IMR-90 (cell line): ENCODE measurements at regions not wholly inside any gene's neighbourhood (a gene's known extent, or its start where the extent isn't known, plus 50 kb on each side); places are given as distances from the start of the nearest gene placed in this dataset.

Source experiments
- ATAC-seq: fragments of 200-7000 bp; cut with Tn5 transposase; 2 replicates; pipeline ENCODE4 v1.9.1; 2020; ENCODE audit warnings: low read depth, mild to moderate bottlenecking, moderate library complexity
- BruUV-seq: library from RNA; stranded (reverse); fragments of 400-500 nt; replicated peaks from 2 replicates; lab custom pipeline; 2021; lab: Mats Ljungman, UMichigan
- CTCF ChIA-PET: fragments of 300-600 bp; formaldehyde crosslinking; extraction: SDS; loops from one replicate; lab custom pipeline; 2021; ENCODE audit warnings: antibody characterized with exemption; lab: Yijun Ruan, JAX
- POLR2A ChIA-PET: fragments of 300-600 bp; sonication (Branson Sonifier 250); formaldehyde crosslinking; loops from one replicate; lab custom pipeline; 2022; ENCODE audit warnings: antibody characterized with exemption; ENCODE audit not compliant: unreplicated experiment; lab: Charles Lee
- DNase-seq: peaks from one replicate; pipeline ENCODE4 v3.0.0; 2013
- H2AFZ ChIP-seq: replicated peaks from 2 replicates; pipeline ENCODE3; 2013; ENCODE audit warnings: low read length, mild to moderate bottlenecking; ENCODE audit not compliant: poor library complexity
- H2AK5ac ChIP-seq: 2 replicates; pipeline ENCODE4 v1.6.1; 2013; ENCODE audit warnings: low read depth, low read length, inconsistent platforms
- H2AK9ac ChIP-seq: replicated peaks from 2 replicates; pipeline ENCODE3; 2013; ENCODE audit warnings: mild to moderate bottlenecking, low read depth, low read length, moderate library complexity; ENCODE audit not compliant: poor library complexity
- H2BK120ac ChIP-seq: 2 replicates; pipeline ENCODE4 v1.6.1; 2013; ENCODE audit warnings: low read depth, low read length, inconsistent platforms
- H2BK15ac ChIP-seq: 3 replicates; pipeline ENCODE4 v1.6.1; 2013; ENCODE audit warnings: low read depth, low read length, inconsistent platforms
- H2BK20ac ChIP-seq: 2 replicates; pipeline ENCODE4 v1.6.1; 2013; ENCODE audit warnings: low read depth, mild to moderate bottlenecking, inconsistent platforms, low read length, moderate library complexity
- H2BK5ac ChIP-seq: 2 replicates; pipeline ENCODE4 v1.6.1; 2013; ENCODE audit warnings: mild to moderate bottlenecking, low read depth, low read length, inconsistent platforms; ENCODE audit not compliant: poor library complexity, severe bottlenecking
- H3K14ac ChIP-seq: replicated peaks from 2 replicates; pipeline ENCODE4 v1.6.1; 2013; ENCODE audit warnings: low read depth, low read length, inconsistent platforms
- H3K18ac ChIP-seq: 2 replicates; pipeline ENCODE4 v1.6.1; 2013; ENCODE audit warnings: low read depth, low read length, control low read depth
- H3K23ac ChIP-seq: 2 replicates; pipeline ENCODE4 v1.6.1; 2013; ENCODE audit warnings: low read depth, low read length, inconsistent platforms
- H3K27ac ChIP-seq: 2 replicates; pipeline ENCODE4 v1.5.1; 2013; ENCODE audit warnings: mild to moderate bottlenecking, control low read depth, low read length; ENCODE audit not compliant: insufficient read depth
- H3K27me3 ChIP-seq: 2 replicates; pipeline ENCODE4 v1.6.1; 2013; ENCODE audit warnings: low read length; ENCODE audit not compliant: control insufficient read depth, insufficient read depth
- H3K36me3 ChIP-seq: 2 replicates; pipeline ENCODE4 v1.6.1; 2013; ENCODE audit warnings: low read length, mixed read lengths; ENCODE audit not compliant: control insufficient read depth, insufficient read depth
- H3K4ac ChIP-seq: 2 replicates; pipeline ENCODE4 v1.6.1; 2013; ENCODE audit warnings: low read depth, low read length, inconsistent platforms
- H3K4me1 ChIP-seq: 2 replicates; pipeline ENCODE4 v1.6.1; 2013; ENCODE audit warnings: low read length, mixed read lengths; ENCODE audit not compliant: control insufficient read depth, insufficient read depth
- H3K4me2 ChIP-seq: 2 replicates; pipeline ENCODE4 v1.6.1; 2013; ENCODE audit warnings: low read depth, mild to moderate bottlenecking, control low read depth, low read length, moderate library complexity
- H3K4me3 ChIP-seq: 2 replicates; pipeline ENCODE4 v1.5.1; 2013; ENCODE audit warnings: low read depth, mild to moderate bottlenecking, control low read depth, low read length, moderate library complexity; ENCODE audit not compliant: insufficient read depth
- H3K56ac ChIP-seq: 2 replicates; pipeline ENCODE4 v1.6.1; 2013; ENCODE audit warnings: low read length, inconsistent platforms; ENCODE audit not compliant: insufficient read depth; ENCODE audit errors: extremely low read depth
- H3K79me1 ChIP-seq, 2 experiments: 2 replicates each; pipeline ENCODE4 v1.6.1; 2013; ENCODE audit warnings: low read length in 2 of 2, inconsistent platforms in 1 of 2, low read depth in 1 of 2
- H3K9ac ChIP-seq: 2 replicates; pipeline ENCODE4 v1.6.1; 2013; ENCODE audit warnings: low read depth, low read length, control low read depth
- H3K9me1 ChIP-seq: 2 replicates; pipeline ENCODE4 v1.6.1; 2013; ENCODE audit warnings: low read length, inconsistent platforms; ENCODE audit not compliant: insufficient read depth
- H3K9me3 ChIP-seq: 2 replicates; pipeline ENCODE4 v1.6.1; 2013; ENCODE audit warnings: low read length; ENCODE audit not compliant: control insufficient read depth, insufficient read depth
- H4K20me1 ChIP-seq: 2 replicates; pipeline ENCODE4 v1.6.1; 2013; ENCODE audit warnings: low read length, inconsistent platforms; ENCODE audit not compliant: insufficient read depth
- H4K5ac ChIP-seq: 2 replicates; pipeline ENCODE4 v1.6.1; 2013; ENCODE audit warnings: mild to moderate bottlenecking, low read depth, low read length, control low read depth
- H4K8ac ChIP-seq, 2 experiments: 2 replicates each; pipeline ENCODE4 v1.6.1; 2013; ENCODE audit warnings: low read depth in 2 of 2, low read length in 2 of 2, control low read depth in 1 of 2, inconsistent platforms in 1 of 2
- H4K91ac ChIP-seq: 2 replicates; pipeline ENCODE4 v1.6.1; 2013; ENCODE audit warnings: low read depth, low read length, inconsistent platforms; ENCODE audit not compliant: insufficient read depth
- BHLHE40 ChIP-seq: fragments of 150-350 bp; IDR thresholded peaks from 2 replicates; pipeline ENCODE4 v1.6.1; 2016; ENCODE audit warnings: mild to moderate bottlenecking, low read depth, low read length
- CEBPB ChIP-seq: IDR thresholded peaks from 2 replicates; pipeline ENCODE4 v1.6.1; 2012; ENCODE audit warnings: low read depth, low read length, improper control_type of control experiment
- CHD1 ChIP-seq: IDR thresholded peaks from 2 replicates; pipeline ENCODE4 v1.6.1; 2012; ENCODE audit warnings: low read depth, low read length, improper control_type of control experiment
- FOS ChIP-seq: fragments of 150-350 bp; IDR thresholded peaks from 2 replicates; pipeline ENCODE4 v1.6.1; 2016; ENCODE audit warnings: low read depth, low read length
- MAFK ChIP-seq: IDR thresholded peaks from 2 replicates; pipeline ENCODE4 v1.6.1; 2012; ENCODE audit warnings: low read depth, low read length, improper control_type of control experiment
- MAZ ChIP-seq: IDR thresholded peaks from 2 replicates; pipeline ENCODE4 v1.6.1; 2012; ENCODE audit warnings: low read depth, mild to moderate bottlenecking, low read length, improper control_type of control experiment, moderate library complexity, borderline replicate concordance
- MXI1 ChIP-seq: IDR thresholded peaks from 2 replicates; pipeline ENCODE4 v1.6.1; 2012; ENCODE audit warnings: low read depth, mild to moderate bottlenecking, low read length, moderate library complexity, borderline replicate concordance
- NFE2L2 ChIP-seq: fragments of 150-350 bp; IDR thresholded peaks from 2 replicates; pipeline ENCODE4 v1.6.1; 2016; ENCODE audit warnings: low read depth, mild to moderate bottlenecking, low read length
- POLR2A ChIP-seq: IDR thresholded peaks from 2 replicates; pipeline ENCODE4 v1.6.1; 2012; ENCODE audit warnings: mild to moderate bottlenecking, low read depth, low read length
- RAD21 ChIP-seq: IDR thresholded peaks from 2 replicates; pipeline ENCODE4 v1.6.1; 2012; ENCODE audit warnings: low read length, improper control_type of control experiment
- RCOR1 ChIP-seq: IDR thresholded peaks from 2 replicates; pipeline ENCODE4 v1.6.1; 2012; ENCODE audit warnings: mild to moderate bottlenecking, low read length, improper control_type of control experiment; ENCODE audit not compliant: insufficient replicate concordance
- RFX5 ChIP-seq: IDR thresholded peaks from 2 replicates; pipeline ENCODE4 v1.8.0; 2012; ENCODE audit warnings: low read depth, mild to moderate bottlenecking, low read length, moderate library complexity
- SMC3 ChIP-seq: fragments of 150-350 bp; IDR thresholded peaks from 2 replicates; pipeline ENCODE4 v1.6.1; 2016; ENCODE audit warnings: low read depth, mild to moderate bottlenecking, antibody characterized with exemption, low read length, moderate library complexity
- USF2 ChIP-seq: fragments of 150-350 bp; IDR thresholded peaks from 2 replicates; pipeline ENCODE4 v1.6.1; 2017; ENCODE audit warnings: mild to moderate bottlenecking, antibody characterized with exemption, low read length, low read depth
- dilution Hi-C: fragments of 300-500 bp; cut with HindIII; formaldehyde crosslinking; loops from one replicate; pipeline ENCODE4 v1.14.3; 2018; ENCODE audit warnings: low sequenced_read_pairs; ENCODE audit not compliant: unreplicated experiment
- in situ Hi-C: fragments of 300-500 bp; cut with MboI; formaldehyde crosslinking; loops from 3 replicates; pipeline ENCODE4 v1.14.3; 2019; ENCODE audit warnings: low sequenced_read_pairs, inconsistent platforms, mixed read lengths
- intact Hi-C: fragments of 100-400 bp; cut with micrococcal nuclease; formaldehyde crosslinking; loops from 2 replicates; pipeline ENCODE4 v1.10.0; 2022
- TF ChIP-seq, protein P1 (sequence below): fragments of 150-350 bp; IDR thresholded peaks from 2 replicates; pipeline ENCODE4 v1.6.1; 2016; ENCODE audit warnings: low read depth, mild to moderate bottlenecking, low read length, moderate library complexity, borderline replicate concordance
- TF ChIP-seq, protein P2 (sequence below): conservative IDR thresholded peaks from 2 replicates; pipeline ENCODE4 v1.5.1; 2012; ENCODE audit warnings: mild to moderate bottlenecking, low read depth, low read length, improper control_type of control experiment

DNA sequence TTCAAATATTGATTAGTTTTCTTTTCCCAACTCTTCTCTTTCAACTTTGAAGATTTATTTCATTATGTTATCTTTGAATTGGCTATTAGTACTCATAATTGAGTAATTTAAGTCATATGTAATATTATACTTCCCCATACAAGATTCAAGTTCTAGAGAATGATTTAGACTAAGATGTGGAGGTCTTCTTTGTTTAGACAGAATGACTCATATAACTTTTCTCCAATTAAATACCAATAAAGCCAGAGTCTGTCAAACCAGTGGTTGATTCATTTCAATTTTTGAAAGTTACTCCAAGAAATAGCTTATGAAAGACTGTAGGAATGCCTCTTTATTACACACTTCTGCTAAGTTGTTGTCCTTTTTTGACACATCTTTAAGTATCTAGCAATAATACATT lies 115.8 kb upstream of the SLC35F3 start:
- Histone ChIP-seq H4K91ac (no peak overlapping the region), H3K23ac (no peak overlapping the region), H3K4me3 (no peak overlapping the region), H3K18ac (no peak overlapping the region), H2AK5ac (no peak overlapping the region), H2AK9ac (no peak overlapping the region), H3K79me1 (no peaks in the 10 kb centered on the region), H3K27me3 (no peaks in the 10 kb centered on the region), H2BK120ac (no peak overlapping the region), H3K4ac (no peak overlapping the region), H3K56ac (no peak overlapping the region), H3K9me3 (peaks cover 2% of the 10 kb centered on the region; the same call in 1 of the 2 replicates), H3K9me1 (no peaks in the 10 kb centered on the region), H4K5ac (no peak overlapping the region), H3K4me2 (no peak overlapping the region), H3K36me3 (no peaks in the 10 kb centered on the region), H2AFZ (no peak overlapping the region), H4K20me1 (no peaks in the 10 kb centered on the region), H2BK20ac (no peak overlapping the region), H3K4me1 (no peaks in the 10 kb centered on the region), H2BK15ac (no peak overlapping the region), H3K9ac (no peak overlapping the region), H4K8ac (no peak overlapping the region), H2BK5ac (no peak overlapping the region), H3K27ac (no peak overlapping the region), H3K14ac (no peak overlapping the region)
- in situ Hi-C loops = no loop called here
- TF ChIP-seq MAZ (no peak), RCOR1 (no peak), CHD1 (no peak), NFE2L2 (no peak), CEBPB (no peak), FOS (no peak), SMC3 (no peak), USF2 (no peak), POLR2A (no peak), MAFK (no peak), RFX5 (no peak), MXI1 (no peak), RAD21 (no peak), BHLHE40 (no peak)
- TF ChIP-seq, protein P1, sequence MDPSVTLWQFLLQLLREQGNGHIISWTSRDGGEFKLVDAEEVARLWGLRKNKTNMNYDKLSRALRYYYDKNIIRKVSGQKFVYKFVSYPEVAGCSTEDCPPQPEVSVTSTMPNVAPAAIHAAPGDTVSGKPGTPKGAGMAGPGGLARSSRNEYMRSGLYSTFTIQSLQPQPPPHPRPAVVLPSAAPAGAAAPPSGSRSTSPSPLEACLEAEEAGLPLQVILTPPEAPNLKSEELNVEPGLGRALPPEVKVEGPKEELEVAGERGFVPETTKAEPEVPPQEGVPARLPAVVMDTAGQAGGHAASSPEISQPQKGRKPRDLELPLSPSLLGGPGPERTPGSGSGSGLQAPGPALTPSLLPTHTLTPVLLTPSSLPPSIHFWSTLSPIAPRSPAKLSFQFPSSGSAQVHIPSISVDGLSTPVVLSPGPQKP = no peak
- TF ChIP-seq, protein P2, sequence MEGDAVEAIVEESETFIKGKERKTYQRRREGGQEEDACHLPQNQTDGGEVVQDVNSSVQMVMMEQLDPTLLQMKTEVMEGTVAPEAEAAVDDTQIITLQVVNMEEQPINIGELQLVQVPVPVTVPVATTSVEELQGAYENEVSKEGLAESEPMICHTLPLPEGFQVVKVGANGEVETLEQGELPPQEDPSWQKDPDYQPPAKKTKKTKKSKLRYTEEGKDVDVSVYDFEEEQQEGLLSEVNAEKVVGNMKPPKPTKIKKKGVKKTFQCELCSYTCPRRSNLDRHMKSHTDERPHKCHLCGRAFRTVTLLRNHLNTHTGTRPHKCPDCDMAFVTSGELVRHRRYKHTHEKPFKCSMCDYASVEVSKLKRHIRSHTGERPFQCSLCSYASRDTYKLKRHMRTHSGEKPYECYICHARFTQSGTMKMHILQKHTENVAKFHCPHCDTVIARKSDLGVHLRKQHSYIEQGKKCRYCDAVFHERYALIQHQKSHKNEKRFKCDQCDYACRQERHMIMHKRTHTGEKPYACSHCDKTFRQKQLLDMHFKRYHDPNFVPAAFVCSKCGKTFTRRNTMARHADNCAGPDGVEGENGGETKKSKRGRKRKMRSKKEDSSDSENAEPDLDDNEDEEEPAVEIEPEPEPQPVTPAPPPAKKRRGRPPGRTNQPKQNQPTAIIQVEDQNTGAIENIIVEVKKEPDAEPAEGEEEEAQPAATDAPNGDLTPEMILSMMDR = no peak
- no peak for DNase-seq
- no TSS peak for BruUV-seq
- no peak for ATAC-seq
- POLR2A ChIA-PET = no interaction called here
- CTCF ChIA-PET = no interaction called here
- intact Hi-C loops = no loop called here
- dilution Hi-C loops = no loop called here
